B cell (primary cell): ENCODE measurements at regions not wholly inside any gene's neighbourhood (a gene's known extent, or its start where the extent isn't known, plus 50 kb on each side); places are given as distances from the start of the nearest gene placed in this dataset.

Experiments used
- EZH2 ChIP-seq: IDR thresholded peaks from 2 replicates; pipeline ENCODE4 v1.6.1; 2012; ENCODE audit warnings: borderline replicate concordance, low read depth, mild to moderate bottlenecking, moderate library complexity, low read length; ENCODE audit not compliant: insufficient read depth, poor library complexity, severe bottlenecking
- TF ChIP-seq, protein P1 (sequence below): fragments of 200-600 bp; IDR thresholded peaks from one replicate; pipeline ENCODE4 v1.8.0; 2022; ENCODE audit warnings: antibody characterized with exemption, mild to moderate bottlenecking

DNA sequence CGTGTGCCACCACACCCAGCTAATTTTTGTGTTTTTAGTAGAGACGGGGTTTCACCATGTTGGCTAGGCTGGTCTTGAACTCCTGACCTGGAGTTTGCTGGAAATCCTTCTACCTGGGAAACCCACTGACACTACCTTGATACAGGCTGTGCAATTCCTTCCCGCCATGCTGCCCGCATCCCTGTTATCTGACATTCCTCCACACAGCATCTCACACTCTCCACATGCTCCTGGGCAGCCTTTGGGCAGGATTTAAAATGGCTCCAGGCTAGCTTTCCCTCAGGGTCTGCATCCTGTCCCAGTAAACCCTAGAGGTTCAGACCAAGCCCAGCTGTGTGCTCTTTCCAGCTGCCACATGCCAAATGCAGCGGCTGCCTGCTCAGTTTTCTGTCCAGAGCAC is 319.5 kb upstream of the CXCR4 start:
- TF ChIP-seq, protein P1, sequence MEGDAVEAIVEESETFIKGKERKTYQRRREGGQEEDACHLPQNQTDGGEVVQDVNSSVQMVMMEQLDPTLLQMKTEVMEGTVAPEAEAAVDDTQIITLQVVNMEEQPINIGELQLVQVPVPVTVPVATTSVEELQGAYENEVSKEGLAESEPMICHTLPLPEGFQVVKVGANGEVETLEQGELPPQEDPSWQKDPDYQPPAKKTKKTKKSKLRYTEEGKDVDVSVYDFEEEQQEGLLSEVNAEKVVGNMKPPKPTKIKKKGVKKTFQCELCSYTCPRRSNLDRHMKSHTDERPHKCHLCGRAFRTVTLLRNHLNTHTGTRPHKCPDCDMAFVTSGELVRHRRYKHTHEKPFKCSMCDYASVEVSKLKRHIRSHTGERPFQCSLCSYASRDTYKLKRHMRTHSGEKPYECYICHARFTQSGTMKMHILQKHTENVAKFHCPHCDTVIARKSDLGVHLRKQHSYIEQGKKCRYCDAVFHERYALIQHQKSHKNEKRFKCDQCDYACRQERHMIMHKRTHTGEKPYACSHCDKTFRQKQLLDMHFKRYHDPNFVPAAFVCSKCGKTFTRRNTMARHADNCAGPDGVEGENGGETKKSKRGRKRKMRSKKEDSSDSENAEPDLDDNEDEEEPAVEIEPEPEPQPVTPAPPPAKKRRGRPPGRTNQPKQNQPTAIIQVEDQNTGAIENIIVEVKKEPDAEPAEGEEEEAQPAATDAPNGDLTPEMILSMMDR: no peak
- no peak for TF ChIP-seq EZH2
